SU-DHL-6 (cell line): ENCODE measurements at regions not wholly inside any gene's neighbourhood (a gene's known extent, or its start where the extent isn't known, plus 50 kb on each side); places are given as distances from the start of the nearest gene placed in this dataset.
"Not testable (repeated sequence)": the region's sequence is repeated elsewhere in the genome, so short reads cannot be mapped to it uniquely, and the experiment has no call there.

Source experiments
- H2AFZ ChIP-seq: fragments of 200-600 bp; sonication (generic); 2 replicates; pipeline ENCODE4 v1.6.1; 2014; ENCODE audit warnings: low read depth, mild to moderate bottlenecking, moderate library complexity, mixed read lengths, antibody characterized with exemption, low read length; ENCODE audit not compliant: severe bottlenecking
- H3F3A ChIP-seq: fragments of 200-600 bp; shearing (Covaris generic); 2 replicates; pipeline ENCODE4 v1.6.0; 2016; ENCODE audit warnings: antibody characterized with exemption, mild to moderate bottlenecking; ENCODE audit not compliant: insufficient read depth
- H3K27ac ChIP-seq: fragments of 200-600 bp; sonication (generic); 2 replicates; pipeline ENCODE4 v1.5.1; 2016; ENCODE audit warnings: low read depth, mild to moderate bottlenecking, low read length, moderate library complexity, mixed read lengths
- H3K27me3 ChIP-seq: fragments of 200-600 bp; sonication (generic), shearing (Covaris generic); 2 replicates; pipeline ENCODE4 v1.6.0; 2014; ENCODE audit warnings: mild to moderate bottlenecking, low read length
- H3K36me3 ChIP-seq: fragments of 200-600 bp; sonication (generic); 2 replicates; pipeline ENCODE4 v1.6.1; 2014; ENCODE audit warnings: mild to moderate bottlenecking, low read length, mixed read lengths
- H3K4me2 ChIP-seq: fragments of 300-600, 200-600 bp; shearing (Covaris generic), sonication (generic); 2 replicates; pipeline ENCODE4 v1.6.0; 2014; ENCODE audit warnings: low read length, low read depth, mild to moderate bottlenecking; ENCODE audit not compliant: poor library complexity, severe bottlenecking
- H3K4me3 ChIP-seq: fragments of 200-600 bp; sonication (generic); 2 replicates; pipeline ENCODE4 v1.5.1; 2014; ENCODE audit warnings: antibody characterized with exemption, low read length, mild to moderate bottlenecking, mixed read lengths; ENCODE audit not compliant: insufficient read depth, poor library complexity, severe bottlenecking
- H3K79me2 ChIP-seq: fragments of 200-600 bp; sonication (generic); 2 replicates; pipeline ENCODE4 v1.6.1; 2014; ENCODE audit warnings: mild to moderate bottlenecking, low read length, moderate library complexity; ENCODE audit not compliant: insufficient read depth
- H3K9ac ChIP-seq: fragments of 200-600 bp; sonication (generic); 2 replicates; pipeline ENCODE4 v1.7.0; 2014; ENCODE audit warnings: mild to moderate bottlenecking, low read length
- H3K9me2 ChIP-seq: fragments of 200-600 bp; sonication (generic); replicated peaks from 2 replicates; pipeline ENCODE4 v1.6.1; 2014; ENCODE audit warnings: low read length; ENCODE audit not compliant: insufficient read depth
- H3K9me3 ChIP-seq: fragments of 200-600 bp; sonication (generic); 2 replicates; pipeline ENCODE4 v1.6.1; 2014; ENCODE audit warnings: low read length, mixed read lengths; ENCODE audit not compliant: insufficient read depth
- H4K20me1 ChIP-seq: fragments of 200-600 bp; sonication (generic); 2 replicates; pipeline ENCODE4 v1.6.1; 2014; ENCODE audit warnings: low read depth, mild to moderate bottlenecking, antibody characterized with exemption, low read length, moderate library complexity, mixed read lengths
- EZH2phosphoT487 ChIP-seq: fragments of 200-600 bp; sonication (generic), shearing (Covaris generic); conservative IDR thresholded peaks from 2 replicates; pipeline ENCODE4 v1.6.1; 2018; ENCODE audit warnings: mild to moderate bottlenecking, antibody characterized with exemption, low read length, moderate library complexity, mixed read lengths
- TF ChIP-seq, protein P1 (sequence below): fragments of 200-600 bp; sonication (generic); IDR thresholded peaks from one replicate; pipeline ENCODE4 v1.5.1; 2017; ENCODE audit warnings: antibody characterized with exemption, mild to moderate bottlenecking, low read length, moderate library complexity; ENCODE audit not compliant: insufficient read depth, poor library complexity, severe bottlenecking

GRCh38 chr2:132268284-132268976 lies 106.7 kb upstream of the ANKRD30BL start:
- H3F3A ChIP-seq, result peaks cover 12% of the 10 kb centered on the region
- H2AFZ ChIP-seq, H3K79me2 ChIP-seq, H4K20me1 ChIP-seq, H3K36me3 ChIP-seq, H3K4me2 ChIP-seq, H3K9me3 ChIP-seq, H3K27ac ChIP-seq, H3K9ac ChIP-seq, H3K9me2 ChIP-seq, H3K4me3 ChIP-seq, H3K27me3 ChIP-seq: not testable (repeated sequence)
- TF ChIP-seq, protein P1, sequence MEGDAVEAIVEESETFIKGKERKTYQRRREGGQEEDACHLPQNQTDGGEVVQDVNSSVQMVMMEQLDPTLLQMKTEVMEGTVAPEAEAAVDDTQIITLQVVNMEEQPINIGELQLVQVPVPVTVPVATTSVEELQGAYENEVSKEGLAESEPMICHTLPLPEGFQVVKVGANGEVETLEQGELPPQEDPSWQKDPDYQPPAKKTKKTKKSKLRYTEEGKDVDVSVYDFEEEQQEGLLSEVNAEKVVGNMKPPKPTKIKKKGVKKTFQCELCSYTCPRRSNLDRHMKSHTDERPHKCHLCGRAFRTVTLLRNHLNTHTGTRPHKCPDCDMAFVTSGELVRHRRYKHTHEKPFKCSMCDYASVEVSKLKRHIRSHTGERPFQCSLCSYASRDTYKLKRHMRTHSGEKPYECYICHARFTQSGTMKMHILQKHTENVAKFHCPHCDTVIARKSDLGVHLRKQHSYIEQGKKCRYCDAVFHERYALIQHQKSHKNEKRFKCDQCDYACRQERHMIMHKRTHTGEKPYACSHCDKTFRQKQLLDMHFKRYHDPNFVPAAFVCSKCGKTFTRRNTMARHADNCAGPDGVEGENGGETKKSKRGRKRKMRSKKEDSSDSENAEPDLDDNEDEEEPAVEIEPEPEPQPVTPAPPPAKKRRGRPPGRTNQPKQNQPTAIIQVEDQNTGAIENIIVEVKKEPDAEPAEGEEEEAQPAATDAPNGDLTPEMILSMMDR, result peak; percentile 14

GRCh38 chr2:132268977-132269523 lies 107.3 kb upstream of the ANKRD30BL start:
- Histone ChIP-seq H3K9ac (peak overlapping the region; percentile 34; the same call in 1 of the 2 replicates), H3K36me3 (no peaks in the 10 kb centered on the region), H3K4me3 (no peak overlapping the region), H3K79me2 (no peaks in the 10 kb centered on the region), H4K20me1 (no peaks in the 10 kb centered on the region), H3K27ac (peak overlapping the region; percentile 59), H3F3A (peaks cover 12% of the 10 kb centered on the region), H3K27me3 (no peaks in the 10 kb centered on the region), H3K4me2 (no peak overlapping the region), H2AFZ (no peak overlapping the region), H3K9me3 (no peaks in the 10 kb centered on the region), H3K9me2 (no peaks in the 10 kb centered on the region)
- TF ChIP-seq, protein P1, result no peak
- TF ChIP-seq EZH2phosphoT487, result no peak

DNA sequence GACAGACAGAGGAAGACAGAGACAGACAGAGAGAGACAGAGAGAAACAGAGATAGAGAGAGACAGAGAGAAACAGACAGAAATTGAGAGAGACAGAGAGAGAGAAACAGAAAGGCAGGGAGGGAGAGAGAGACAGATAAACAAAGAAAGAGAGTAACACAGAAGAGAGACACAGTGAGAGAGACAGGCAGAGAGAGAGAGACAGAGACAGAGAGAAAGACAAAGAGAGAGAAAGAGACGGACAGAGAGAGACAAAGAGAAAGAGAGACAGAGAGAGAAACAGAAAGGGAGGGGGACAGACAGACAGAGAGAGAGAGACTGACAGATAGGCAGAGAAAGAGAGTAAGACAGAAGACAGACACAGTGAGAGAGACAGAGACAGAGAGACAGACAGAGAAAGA lies 108.5 kb upstream of the ANKRD30BL start:
- Histone ChIP-seq H3F3A (peaks cover 12% of the 10 kb centered on the region), H3K4me2 (peak overlapping the region; percentile 57), H4K20me1 (no peaks in the 10 kb centered on the region), H3K27me3 (no peaks in the 10 kb centered on the region), H3K9ac (peak overlapping the region; percentile 62; the same call in 1 of the 2 replicates), H3K36me3 (no peaks in the 10 kb centered on the region), H3K9me2 (no peaks in the 10 kb centered on the region), H3K9me3 (no peaks in the 10 kb centered on the region), H3K4me3 (no peak overlapping the region), H3K79me2 (no peaks in the 10 kb centered on the region), H2AFZ (no peak overlapping the region), H3K27ac (peak overlapping the region; percentile 85)
- TF ChIP-seq, protein P1, result no peak
- TF ChIP-seq EZH2phosphoT487, result no peak
